NT2/D1 (cell line): ENCODE measurements at regions not wholly inside any gene's neighbourhood (a gene's known extent, or its start where the extent isn't known, plus 50 kb on each side); places are given as distances from the start of the nearest gene placed in this dataset.

Source experiments
- DNase-seq: peaks from one replicate; pipeline ENCODE4 v3.0.0-alpha.2; 2011; ENCODE audit warnings: low read depth, low spot score
- H3K27me3 ChIP-seq: 2 replicates; pipeline ENCODE4 v1.6.0; 2011; ENCODE audit warnings: mild to moderate bottlenecking; ENCODE audit not compliant: insufficient read length, insufficient read depth
- H3K36me3 ChIP-seq: 2 replicates; pipeline ENCODE4 v1.6.1; 2011; ENCODE audit warnings: mild to moderate bottlenecking, low read length, mixed read lengths; ENCODE audit not compliant: insufficient read depth, insufficient read length
- H3K4me1 ChIP-seq: 2 replicates; pipeline ENCODE4 v1.5.1; 2011; ENCODE audit not compliant: insufficient read depth, insufficient read length
- H3K4me3 ChIP-seq: 2 replicates; pipeline ENCODE4 v1.5.1; 2011; ENCODE audit warnings: low read depth; ENCODE audit not compliant: insufficient read length
- H3K9ac ChIP-seq: 2 replicates; pipeline ENCODE4 v1.6.0; 2011; ENCODE audit warnings: low read depth; ENCODE audit not compliant: insufficient read length
- H3K9me3 ChIP-seq: 2 replicates; pipeline ENCODE4 v1.5.1; 2011; ENCODE audit warnings: mild to moderate bottlenecking, low read length; ENCODE audit not compliant: insufficient read depth
- SUZ12 ChIP-seq: IDR thresholded peaks from 2 replicates; pipeline ENCODE4 v1.6.1; 2011; ENCODE audit not compliant: insufficient read length, insufficient read depth; ENCODE audit errors: extremely low read depth
- YY1 ChIP-seq: IDR thresholded peaks from 2 replicates; pipeline ENCODE4 v1.6.1; 2011; ENCODE audit not compliant: insufficient read length, insufficient read depth
- ZNF274 ChIP-seq: IDR thresholded peaks from 2 replicates; pipeline ENCODE4 v1.6.1; 2011; ENCODE audit warnings: mild to moderate bottlenecking, low read depth, low read length

- Histone ChIP-seq H3K9me3 (no peaks in the 10 kb centered on the region), H3K4me3 (no peak overlapping the region), H3K9ac (no peak overlapping the region), H3K4me1 (no peaks in the 10 kb centered on the region), H3K36me3 (no peaks in the 10 kb centered on the region), H3K27me3 (no peaks in the 10 kb centered on the region)
- no peak for DNase-seq
- no peak for TF ChIP-seq ZNF274
- TF ChIP-seq SUZ12, result no peak
- TF ChIP-seq YY1, result no peak
These were observed 156.3 kb downstream of the ESM1 start for GRCh38 chr5:54829102-54829501.

GRCh38 chr5:54828151-54828550 is 157.2 kb downstream of the ESM1 start:
- Histone ChIP-seq H3K4me3 (no peak overlapping the region), H3K9ac (no peak overlapping the region), H3K27me3 (no peaks in the 10 kb centered on the region), H3K9me3 (no peaks in the 10 kb centered on the region), H3K4me1 (no peaks in the 10 kb centered on the region), H3K36me3 (no peaks in the 10 kb centered on the region)
- no peak for TF ChIP-seq ZNF274
- DNase-seq, result no peak

GRCh38 chr5:54825005-54825404 is 160.4 kb downstream of the ESM1 start:
- Histone ChIP-seq H3K4me3 (no peak overlapping the region), H3K27me3 (no peaks in the 10 kb centered on the region), H3K9me3 (no peaks in the 10 kb centered on the region), H3K36me3 (no peaks in the 10 kb centered on the region), H3K9ac (no peak overlapping the region), H3K4me1 (no peaks in the 10 kb centered on the region)
- DNase-seq, result no peak
- no peak for TF ChIP-seq SUZ12
- TF ChIP-seq YY1, result no peak
- TF ChIP-seq ZNF274, result no peak

GRCh38 chr5:54823006-54823405 is 162.4 kb downstream of the ESM1 start:
- TF ChIP-seq ZNF274 (no peak), SUZ12 (no peak), YY1 (no peak)
- DNase-seq, result no peak
- no peaks in the 10 kb centered on the region for H3K27me3 ChIP-seq
- H3K4me1 ChIP-seq, result no peaks in the 10 kb centered on the region
- no peak overlapping the region for H3K9ac ChIP-seq
- no peaks in the 10 kb centered on the region for H3K36me3 ChIP-seq
- H3K9me3 ChIP-seq, result no peaks in the 10 kb centered on the region
- no peak overlapping the region for H3K4me3 ChIP-seq

- H3K27me3 ChIP-seq, result no peaks in the 10 kb centered on the region
- no peak overlapping the region for H3K9ac ChIP-seq
- no peak overlapping the region for H3K4me3 ChIP-seq
- no peak for TF ChIP-seq YY1
- H3K36me3 ChIP-seq, result no peaks in the 10 kb centered on the region
- no peaks in the 10 kb centered on the region for H3K4me1 ChIP-seq
- H3K9me3 ChIP-seq, result no peaks in the 10 kb centered on the region
- DNase-seq, result no peak
These were observed 163.1 kb downstream of the ESM1 start for GRCh38 chr5:54822324-54822687.

- Histone ChIP-seq H3K27me3 (no peaks in the 10 kb centered on the region), H3K36me3 (no peaks in the 10 kb centered on the region), H3K9ac (no peak overlapping the region), H3K9me3 (no peaks in the 10 kb centered on the region), H3K4me3 (no peak overlapping the region), H3K4me1 (no peaks in the 10 kb centered on the region)
- no peak for TF ChIP-seq ZNF274
- TF ChIP-seq SUZ12, result no peak
- no peak for TF ChIP-seq YY1
- no peak for DNase-seq
These were observed 163.7 kb downstream of the ESM1 start for GRCh38 chr5:54821445-54822323.

- no peak for TF ChIP-seq SUZ12
- no peak for TF ChIP-seq ZNF274
- TF ChIP-seq YY1, result no peak
- Histone ChIP-seq H3K4me3 (no peak overlapping the region), H3K4me1 (no peaks in the 10 kb centered on the region), H3K9me3 (no peaks in the 10 kb centered on the region), H3K27me3 (no peaks in the 10 kb centered on the region), H3K36me3 (no peaks in the 10 kb centered on the region), H3K9ac (no peak overlapping the region)
- no peak for DNase-seq
These were observed 164.9 kb downstream of the ESM1 start for GRCh38 chr5:54820346-54821134.

GRCh38 chr5:54807421-54807820 is 178.0 kb downstream of the ESM1 start:
- Histone ChIP-seq H3K36me3 (no peaks in the 10 kb centered on the region), H3K4me1 (no peaks in the 10 kb centered on the region), H3K9me3 (peaks cover 14% of the 10 kb centered on the region; the same call in 1 of the 2 replicates), H3K4me3 (no peak overlapping the region), H3K27me3 (no peaks in the 10 kb centered on the region), H3K9ac (no peak overlapping the region)
- TF ChIP-seq SUZ12, result no peak
- TF ChIP-seq YY1, result no peak
- no peak for TF ChIP-seq ZNF274
- no peak for DNase-seq
